GM12878 (cell line): ENCODE measurements at regions not wholly inside any gene's neighbourhood (a gene's known extent, or its start where the extent isn't known, plus 50 kb on each side); places are given as distances from the start of the nearest gene placed in this dataset.

Experiments
- ATAC-seq: fragments of 200-7000 bp; cut with Tn5 transposase; 3 replicates; pipeline ENCODE4 v1.9.1; 2020; ENCODE audit warnings: mild to moderate bottlenecking, moderate library complexity
- BruUV-seq: library from RNA; stranded (reverse); fragments of 400-500 nt; replicated peaks from 2 replicates; lab custom pipeline; 2021; lab: Mats Ljungman, UMichigan
- CTCF ChIA-PET: fragments of 300-600 bp; sonication (Branson Sonifier 250); formaldehyde crosslinking; extraction: SDS; loops from one replicate; lab custom pipeline; 2021; ENCODE audit warnings: inconsistent platforms; lab: Yijun Ruan, JAX
- POLR2A ChIA-PET: fragments of 350-600 bp; formaldehyde crosslinking; extraction: SDS; loops from one replicate; lab custom pipeline; 2021; ENCODE audit warnings: inconsistent platforms; lab: Charles Lee
- RAD21 ChIA-PET: fragments of 300-600 bp; sonication (Branson Sonifier 250); formaldehyde crosslinking; loops from one replicate; lab custom pipeline; 2023; ENCODE audit warnings: antibody characterized with exemption; ENCODE audit not compliant: unreplicated experiment; lab: Charles Lee
- SMC1A ChIA-PET: fragments of 300-600 bp; sonication (Branson Sonifier 250); formaldehyde crosslinking; loops from one replicate; lab custom pipeline; 2023; ENCODE audit not compliant: unreplicated experiment, uncharacterized antibody; lab: Charles Lee
- DNase-seq: peaks from one replicate; pipeline ENCODE4 v3.0.0-alpha.2; 2011; ENCODE audit warnings: low read depth, low spot score
- FAIRE-seq: peaks from 3 replicates; lab custom pipeline; 2011; peaks lifted over from hg19 to GRCh38; lab: Jason Lieb, UNC
- H2AFZ ChIP-seq: 2 replicates; pipeline ENCODE4 v1.6.0; 2011; ENCODE audit warnings: low read depth, low read length, control low read depth; ENCODE audit not compliant: control insufficient read depth
- H3K27ac ChIP-seq: 2 replicates; pipeline ENCODE4 v1.5.1; 2011; ENCODE audit warnings: control low read depth; ENCODE audit not compliant: control insufficient read depth, insufficient read depth
- H3K27me3 ChIP-seq, 2 experiments: replicated peaks in 1 of 2; 2 replicates each; pipeline versions ENCODE4 v1.6.0 to v1.6.1; 2011; ENCODE audit warnings: low read length in 1 of 2; ENCODE audit not compliant: control insufficient read depth in 2 of 2, insufficient read depth in 2 of 2
- H3K36me3 ChIP-seq, 2 experiments: 2 replicates each; pipeline ENCODE4 v1.5.1; 2011; ENCODE audit warnings: low read length in 1 of 2; ENCODE audit not compliant: control insufficient read depth in 2 of 2, insufficient read depth in 2 of 2
- H3K4me1 ChIP-seq: 2 replicates; pipeline ENCODE4 v1.6.1; 2011; ENCODE audit warnings: mild to moderate bottlenecking, low read length, moderate library complexity, mixed read lengths; ENCODE audit not compliant: control insufficient read depth, insufficient read depth
- H3K4me2 ChIP-seq: 2 replicates; pipeline ENCODE4 v1.6.0; 2011; ENCODE audit warnings: control low read depth; ENCODE audit not compliant: control insufficient read depth, insufficient read depth
- H3K4me3 ChIP-seq: fragments of 200-600 bp; sonication (generic); 2 replicates; pipeline ENCODE4 v1.5.1; 2016
- H3K79me2 ChIP-seq: 2 replicates; pipeline ENCODE4 v1.6.0; 2011; ENCODE audit warnings: low read length; ENCODE audit not compliant: control insufficient read depth, insufficient read depth
- H3K9ac ChIP-seq: 2 replicates; pipeline ENCODE4 v1.8.0; 2011; ENCODE audit warnings: low read length, control low read depth, mixed read lengths; ENCODE audit not compliant: control insufficient read depth, insufficient read depth
- H3K9me3 ChIP-seq: replicated peaks from 3 replicates; pipeline ENCODE4 v1.5.1; 2011; ENCODE audit warnings: mild to moderate bottlenecking, low read length; ENCODE audit not compliant: control insufficient read depth, insufficient read depth
- H4K20me1 ChIP-seq: 2 replicates; pipeline ENCODE4 v1.6.0; 2011; ENCODE audit not compliant: control insufficient read depth, insufficient read depth
- BMI1 ChIP-seq: fragments of 450-650 bp; IDR thresholded peaks from 2 replicates; pipeline ENCODE4 v1.6.1; 2016; ENCODE audit warnings: mild to moderate bottlenecking, moderate library complexity, borderline replicate concordance
- CBX3 ChIP-seq: fragments of 200-600 bp; sonication (generic); IDR thresholded peaks from 2 replicates; pipeline ENCODE4 v1.6.1; 2016; ENCODE audit warnings: low read depth, borderline replicate concordance
- CEBPZ ChIP-seq: fragments of 150-350 bp; IDR thresholded peaks from 2 replicates; pipeline ENCODE4 v1.6.1; 2016; ENCODE audit warnings: low read depth, low read length
- CHD2 ChIP-seq: IDR thresholded peaks from 2 replicates; pipeline ENCODE4 v1.6.1; 2011; ENCODE audit warnings: low read depth, low read length, improper control_type of control experiment, borderline replicate concordance
- CREB1 ChIP-seq: IDR thresholded peaks from 2 replicates; pipeline ENCODE4 v1.6.1; 2012; ENCODE audit warnings: low read depth, mild to moderate bottlenecking, inconsistent platforms
- HCFC1 ChIP-seq: fragments of 150-350 bp; IDR thresholded peaks from 2 replicates; pipeline ENCODE4 v1.6.1; 2014; ENCODE audit warnings: low read length
- HDAC2 ChIP-seq: fragments of 200-600 bp; sonication (generic); IDR thresholded peaks from 2 replicates; pipeline ENCODE4 v1.6.1; 2017
- IKZF2 ChIP-seq, 2 experiments: fragments of 450-650 bp; IDR thresholded peaks; 2 replicates each; pipeline ENCODE4 v1.6.1; 2017; ENCODE audit warnings: mild to moderate bottlenecking in 2 of 2, moderate library complexity in 2 of 2
- JUND ChIP-seq: IDR thresholded peaks from 2 replicates; pipeline ENCODE4 v1.6.1; 2012; ENCODE audit warnings: low read depth, mild to moderate bottlenecking, low read length, improper control_type of control experiment, moderate library complexity
- MYB ChIP-seq: fragments of 150-350 bp; IDR thresholded peaks from 2 replicates; pipeline ENCODE4 v1.6.1; 2014; ENCODE audit warnings: mild to moderate bottlenecking, low read depth, low read length, borderline replicate concordance
- NR2C1 ChIP-seq: fragments of 450-650 bp; IDR thresholded peaks from 2 replicates; pipeline ENCODE4 v1.6.1; 2017; ENCODE audit warnings: antibody characterized with exemption, mild to moderate bottlenecking, moderate library complexity
- PBX3 ChIP-seq: IDR thresholded peaks from 2 replicates; pipeline ENCODE4 v1.6.1; 2011; ENCODE audit warnings: mild to moderate bottlenecking, low read depth, low read length, moderate library complexity; ENCODE audit not compliant: insufficient replicate concordance
- PML ChIP-seq: IDR thresholded peaks from 2 replicates; pipeline ENCODE4 v1.6.1; 2012; ENCODE audit warnings: low read length, inconsistent platforms
- SREBF2 ChIP-seq: IDR thresholded peaks from 2 replicates; pipeline ENCODE4 v1.6.1; 2012; ENCODE audit warnings: mild to moderate bottlenecking, low read length
- STAT1 ChIP-seq: fragments of 450-650 bp; conservative IDR thresholded peaks from 2 replicates; pipeline ENCODE4 v1.6.1; 2014; ENCODE audit warnings: antibody characterized with exemption, mild to moderate bottlenecking
- USF1 ChIP-seq: IDR thresholded peaks from 2 replicates; pipeline ENCODE4 v1.6.1; 2011; ENCODE audit warnings: borderline replicate concordance, low read depth, mild to moderate bottlenecking, moderate library complexity, mixed read lengths, low read length; ENCODE audit not compliant: insufficient read depth; ENCODE audit errors: extremely low read length
- YY1 ChIP-seq: IDR thresholded peaks from 2 replicates; pipeline ENCODE4 v1.6.1; 2011; ENCODE audit warnings: low read depth, mild to moderate bottlenecking, low read length
- ZNF24 ChIP-seq: fragments of 450-650 bp; IDR thresholded peaks from 2 replicates; pipeline ENCODE4 v1.6.1; 2017; ENCODE audit warnings: antibody characterized with exemption, mild to moderate bottlenecking
- ZNF384 ChIP-seq: IDR thresholded peaks from 2 replicates; pipeline ENCODE4 v1.6.1; 2012; ENCODE audit warnings: low read depth, mild to moderate bottlenecking, low read length, improper control_type of control experiment, borderline replicate concordance
- ZSCAN29 ChIP-seq: fragments of 450-650 bp; IDR thresholded peaks from 2 replicates; pipeline ENCODE4 v1.6.1; 2017; ENCODE audit warnings: mild to moderate bottlenecking, moderate library complexity
- WGBS: methylation state at CpG from one replicate; pipeline ENCODE4 v1.1.6; 2016; ENCODE audit warnings: low lambda C conversion rate; ENCODE audit not compliant: insufficient replicate concordance, insufficient coverage; ENCODE audit errors: missing lambda C conversion rate; 5-methylcytosine and 5-hydroxymethylcytosine counted together
- in situ Hi-C: fragments of 300-500 bp; cut with MboI; formaldehyde crosslinking; loops from 9 replicates; pipeline ENCODE4 v1.14.3; 2018; ENCODE audit warnings: mixed read lengths
- intact Hi-C: fragments of 100-400 bp; cut with micrococcal nuclease; formaldehyde crosslinking; loops from one replicate; pipeline ENCODE4 v1.14.2; 2022; ENCODE audit not compliant: unreplicated experiment

DNA sequence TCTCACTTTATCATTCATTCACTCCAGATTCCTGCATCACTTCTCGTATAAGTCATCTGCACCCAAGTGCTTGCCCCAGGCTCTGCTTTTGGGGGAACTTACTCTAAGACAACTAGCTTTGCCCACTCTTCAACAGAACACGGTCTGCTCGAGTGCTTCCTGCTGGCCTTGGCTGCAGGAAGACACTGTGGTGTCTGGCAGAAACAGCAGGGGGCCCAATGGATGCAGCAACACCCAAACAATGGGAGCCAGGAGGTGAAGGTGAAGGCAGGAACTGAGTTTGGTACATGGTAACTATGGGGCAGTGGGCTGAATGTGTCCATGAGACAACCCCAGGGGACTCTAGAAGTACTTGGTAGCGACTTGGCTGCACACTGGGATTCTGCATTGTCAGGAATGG lies 344.0 kb downstream of the REEP3 start:
- Histone ChIP-seq H3K36me3 (no peaks in the 10 kb centered on the region), H3K79me2 (no peaks in the 10 kb centered on the region), H3K4me1 (no peaks in the 10 kb centered on the region), H3K4me2 (no peak overlapping the region), H3K9me3 (no peaks in the 10 kb centered on the region), H3K9ac (no peak overlapping the region), H3K27ac (no peak overlapping the region), H3K27me3 (no peaks in the 10 kb centered on the region), H2AFZ (no peak overlapping the region), H4K20me1 (no peaks in the 10 kb centered on the region), H3K4me3 (no peak overlapping the region)
- RAD21 ChIA-PET, result no interaction called here
- FAIRE-seq (no peak), ATAC-seq (no peak), DNase-seq (no peak)
- SMC1A ChIA-PET, result interaction anchor here (2.4 kb wide), 1 partner anchor 112 kb away, joined by 6 read pairs; no protein-coding TSS in a partner anchor
- WGBS, result 16% methylated on average over 4 of the region's 4 CpGs
- in situ Hi-C loops (no loop called here), intact Hi-C loops (loop anchor here (5.0 kb wide), 1 partner anchor 172 kb away; no protein-coding TSS in a partner anchor)
- POLR2A ChIA-PET, result interaction anchor here (0.6 kb wide), 1 partner anchor 170 kb away, joined by 3 read pairs; no protein-coding TSS in a partner anchor
- BruUV-seq, result no TSS peak
- TF ChIP-seq PBX3, result no peak
- no peak for TF ChIP-seq IKZF2 (IDR thresholded peaks at IDR 0.05)
- TF ChIP-seq USF1, result no peak
- TF ChIP-seq CREB1, result no peak
- no peak for TF ChIP-seq PML
- TF ChIP-seq ZSCAN29, result no peak
- no peak for TF ChIP-seq YY1
- TF ChIP-seq CEBPZ, result no peak
- no peak for TF ChIP-seq NR2C1
- no peak for TF ChIP-seq ZNF384
- no peak for TF ChIP-seq CBX3
- no peak for TF ChIP-seq BMI1
- TF ChIP-seq SREBF2, result no peak
- TF ChIP-seq MYB, result no peak
- no peak for TF ChIP-seq HDAC2
- TF ChIP-seq STAT1, result no peak
- no peak for TF ChIP-seq CHD2
- no peak for TF ChIP-seq JUND
- TF ChIP-seq HCFC1, result no peak
- no peak for TF ChIP-seq ZNF24
- CTCF ChIA-PET, result interaction anchor here (0.7 to 3.9 kb wide), 3 partner anchors 19 to 410 kb away, joined by 3 to 53 read pairs (median 3); no protein-coding TSS in a partner anchor
